Adrenal gland (tissue), 9 donors: ENCODE measurements at regions not wholly inside any gene's neighbourhood (a gene's known extent, or its start where the extent isn't known, plus 50 kb on each side); places are given as distances from the start of the nearest gene placed in this dataset.

Experiments
- DNase-seq, 7 donors: peaks; one replicate each; pipeline ENCODE4 v3.0.0-alpha.2; 2019 to 2020
- H3K27ac ChIP-seq, 5 donors: fragments of 200-600 bp; sonication (generic) in 4 of 5; 1 replicate in 3 of 5; 2 replicates in 2 of 5; pipeline versions ENCODE4 v1.5.1 to v1.8.0; 2016 to 2020; ENCODE audit warnings: mild to moderate bottlenecking in 1 of 5
- H3K27me3 ChIP-seq: fragments of 200-600 bp; 2 replicates; pipeline ENCODE4 v1.8.0; 2021
- H3K36me3 ChIP-seq, 2 donors: fragments of 200-600 bp; replicated peaks in 1 of 2; 1 replicate in 1 of 2; 2 replicates in 1 of 2; pipeline versions ENCODE4 v1.5.1 to v1.8.0; 2018 to 2022
- H3K4me1 ChIP-seq, 2 donors: fragments of 200-600 bp; replicated peaks in 1 of 2; 1 replicate in 1 of 2; 2 replicates in 1 of 2; pipeline versions ENCODE4 v1.5.1 to v1.8.0; 2018 to 2021
- H3K4me3 ChIP-seq, 4 donors: fragments of 200-600 bp; sonication (generic) in 3 of 4; one replicate each; pipeline ENCODE4 v1.5.1; 2016 to 2018
- H3K9me3 ChIP-seq, 3 donors: fragments of 200-600 bp; sonication (generic) in 1 of 3; replicated peaks in 1 of 3; 1 replicate in 2 of 3; 2 replicates in 1 of 3; pipeline versions ENCODE4 v1.5.1 to v1.8.0; 2016 to 2021
- CTCF ChIP-seq, 6 experiments: fragments of 450-650 bp in 4 of 6; fragments of 200-600 bp in 2 of 6; sonication (generic) in 1 of 6; IDR thresholded peaks; 1 replicate in 5 of 6; 2 replicates in 1 of 6; pipeline versions ENCODE4 v1.5.1 to v1.8.0; 2016 to 2021; ENCODE audit warnings: antibody characterized with exemption in 6 of 6, mild to moderate bottlenecking in 2 of 6, moderate library complexity in 1 of 6
- POLR2A ChIP-seq, 2 donors: fragments of 450-650 bp; IDR thresholded peaks; one replicate each; pipeline ENCODE4 v1.6.1; 2017; ENCODE audit warnings: antibody characterized with exemption in 2 of 2, mild to moderate bottlenecking in 2 of 2, moderate library complexity in 1 of 2
- WGBS, 4 donors: extraction: QIAGEN DNeasy Blood & Tissue Kit in 2 of 4; methylation state at CpG; one replicate each; pipeline versions ENCODE4 v1.1.5 to v1.1.7; 2013 to 2017; 5-methylcytosine and 5-hydroxymethylcytosine counted together
- intact Hi-C, 2 donors: fragments of 100-400 bp; cut with DNase I; formaldehyde crosslinking; loops; one replicate each; pipeline versions ENCODE4 v1.14.1 to v1.15.0; 2022 to 2023
- donor health status: healthy with polysubstance abuse.
- donor health status: Bipolar disorder and iron deficiency.
- donor health status: DM: yes; HTN: yes; CAD: no.
- donor health status: DM: no; HTN: no; CAD: no.
- donor health status: DM: no; HTN: no; CAD: no.

GRCh38 chr1:189350983-189351616 lies 1126.6 kb downstream of the BRINP3 start:
- intact Hi-C loops = no loop called here
- H3K9me3 ChIP-seq = no peaks in the 10 kb centered on the region
- no peak for DNase-seq
- 63 to 75% (median 67%) methylated on average over 3 of the region's 3 CpGs for WGBS, 4 donors
- TF ChIP-seq CTCF (IDR thresholded peaks at IDR 0.05) (no peak), POLR2A (IDR thresholded peaks at IDR 0.05) (no peak)
- no peak overlapping the region for H3K4me3 ChIP-seq
- no peaks in the 10 kb centered on the region for H3K27me3 ChIP-seq
- H3K4me1 ChIP-seq = no peaks in the 10 kb centered on the region
- no peak overlapping the region for H3K27ac ChIP-seq
- H3K36me3 ChIP-seq = no peaks in the 10 kb centered on the region

GRCh38 chr1:189351960-189352359 lies 1125.7 kb downstream of the BRINP3 start:
- no peaks in the 10 kb centered on the region for H3K36me3 ChIP-seq

GRCh38 chr1:189356206-189356605 lies 1121.5 kb downstream of the BRINP3 start:
- H3K27ac ChIP-seq = no peak overlapping the region
- no peaks in the 10 kb centered on the region for H3K27me3 ChIP-seq
- intact Hi-C loops = no loop called here
- no peak overlapping the region for H3K4me3 ChIP-seq
- no peaks in the 10 kb centered on the region for H3K36me3 ChIP-seq
- no peaks in the 10 kb centered on the region for H3K9me3 ChIP-seq
- H3K4me1 ChIP-seq = no peaks in the 10 kb centered on the region
- TF ChIP-seq POLR2A (IDR thresholded peaks at IDR 0.05) (no peak), CTCF (IDR thresholded peaks at IDR 0.05) (no peak)
- DNase-seq = no peak

More at GRCh38 chr1:189351960-189352359, 1125.7 kb downstream of the BRINP3 start:
- H3K27me3 ChIP-seq = no peaks in the 10 kb centered on the region
- no peak overlapping the region for H3K27ac ChIP-seq
- no peaks in the 10 kb centered on the region for H3K4me1 ChIP-seq
- intact Hi-C loops = no loop called here
- no peak overlapping the region for H3K4me3 ChIP-seq
- WGBS, 4 donors = 0 to 85% (median 35%) methylated on average over 1 of the region's 1 CpG
- no peak for DNase-seq
- H3K9me3 ChIP-seq = no peaks in the 10 kb centered on the region
- TF ChIP-seq CTCF (IDR thresholded peaks at IDR 0.05) (no peak), POLR2A (IDR thresholded peaks at IDR 0.05) (no peak)

GRCh38 chr1:189357317-189357716 lies 1120.3 kb downstream of the BRINP3 start:
- intact Hi-C loops = no loop called here
- no peaks in the 10 kb centered on the region for H3K9me3 ChIP-seq
- no peak overlapping the region for H3K27ac ChIP-seq
- no peak for DNase-seq
- no peak for TF ChIP-seq CTCF (IDR thresholded peaks at IDR 0.05)
- TF ChIP-seq POLR2A (IDR thresholded peaks at IDR 0.05) = no peak
- WGBS, 4 donors = 74 to 90% (median 85%) methylated on average over 1 of the region's 1 CpG
- no peaks in the 10 kb centered on the region for H3K36me3 ChIP-seq
- no peaks in the 10 kb centered on the region for H3K27me3 ChIP-seq
- H3K4me3 ChIP-seq = no peak overlapping the region
- H3K4me1 ChIP-seq = no peaks in the 10 kb centered on the region
